GM12865 (cell line): ENCODE measurements at regions not wholly inside any gene's neighbourhood (a gene's known extent, or its start where the extent isn't known, plus 50 kb on each side); places are given as distances from the start of the nearest gene placed in this dataset.

Source experiments
- DNase-seq: peaks from one replicate; pipeline ENCODE4 v3.0.0; 2010; ENCODE audit warnings: low read depth
- H3K4me3 ChIP-seq: 2 replicates; pipeline ENCODE4 v1.5.1; 2011; ENCODE audit warnings: mild to moderate bottlenecking, low read depth, low read length, control low read depth
- TF ChIP-seq, protein P1 (sequence below): IDR thresholded peaks from 2 replicates; pipeline ENCODE4 v1.5.1; 2011; ENCODE audit warnings: low read length, control low read depth, low read depth, inconsistent platforms; ENCODE audit not compliant: insufficient read depth; ENCODE audit errors: missing control alignments

DNA sequence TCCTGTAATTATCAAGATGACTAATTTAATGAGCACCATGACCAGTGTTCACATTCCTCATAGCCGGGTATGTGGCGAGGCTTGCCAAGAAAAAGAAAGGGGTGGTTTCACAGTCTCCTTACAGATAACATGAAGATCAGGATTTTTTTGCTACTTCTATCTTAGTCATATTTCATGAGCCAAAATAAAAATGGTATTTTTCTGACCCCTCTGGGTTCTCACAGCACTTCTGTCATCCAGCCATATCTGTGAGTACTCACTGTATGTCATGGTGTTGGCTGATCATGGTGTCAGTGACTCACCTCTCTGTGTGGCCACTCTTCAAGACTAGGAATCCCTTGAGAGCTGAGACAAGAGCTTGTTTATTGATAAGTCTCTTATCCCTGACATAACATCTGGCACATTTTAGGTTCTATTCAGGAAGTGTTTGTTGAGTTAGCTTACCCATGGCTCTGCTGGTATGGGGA is 130.5 kb upstream of the LMCD1 start:
- TF ChIP-seq, protein P1, sequence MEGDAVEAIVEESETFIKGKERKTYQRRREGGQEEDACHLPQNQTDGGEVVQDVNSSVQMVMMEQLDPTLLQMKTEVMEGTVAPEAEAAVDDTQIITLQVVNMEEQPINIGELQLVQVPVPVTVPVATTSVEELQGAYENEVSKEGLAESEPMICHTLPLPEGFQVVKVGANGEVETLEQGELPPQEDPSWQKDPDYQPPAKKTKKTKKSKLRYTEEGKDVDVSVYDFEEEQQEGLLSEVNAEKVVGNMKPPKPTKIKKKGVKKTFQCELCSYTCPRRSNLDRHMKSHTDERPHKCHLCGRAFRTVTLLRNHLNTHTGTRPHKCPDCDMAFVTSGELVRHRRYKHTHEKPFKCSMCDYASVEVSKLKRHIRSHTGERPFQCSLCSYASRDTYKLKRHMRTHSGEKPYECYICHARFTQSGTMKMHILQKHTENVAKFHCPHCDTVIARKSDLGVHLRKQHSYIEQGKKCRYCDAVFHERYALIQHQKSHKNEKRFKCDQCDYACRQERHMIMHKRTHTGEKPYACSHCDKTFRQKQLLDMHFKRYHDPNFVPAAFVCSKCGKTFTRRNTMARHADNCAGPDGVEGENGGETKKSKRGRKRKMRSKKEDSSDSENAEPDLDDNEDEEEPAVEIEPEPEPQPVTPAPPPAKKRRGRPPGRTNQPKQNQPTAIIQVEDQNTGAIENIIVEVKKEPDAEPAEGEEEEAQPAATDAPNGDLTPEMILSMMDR = no peak
- no peak overlapping the region for H3K4me3 ChIP-seq
- DNase-seq = no peak

DNA sequence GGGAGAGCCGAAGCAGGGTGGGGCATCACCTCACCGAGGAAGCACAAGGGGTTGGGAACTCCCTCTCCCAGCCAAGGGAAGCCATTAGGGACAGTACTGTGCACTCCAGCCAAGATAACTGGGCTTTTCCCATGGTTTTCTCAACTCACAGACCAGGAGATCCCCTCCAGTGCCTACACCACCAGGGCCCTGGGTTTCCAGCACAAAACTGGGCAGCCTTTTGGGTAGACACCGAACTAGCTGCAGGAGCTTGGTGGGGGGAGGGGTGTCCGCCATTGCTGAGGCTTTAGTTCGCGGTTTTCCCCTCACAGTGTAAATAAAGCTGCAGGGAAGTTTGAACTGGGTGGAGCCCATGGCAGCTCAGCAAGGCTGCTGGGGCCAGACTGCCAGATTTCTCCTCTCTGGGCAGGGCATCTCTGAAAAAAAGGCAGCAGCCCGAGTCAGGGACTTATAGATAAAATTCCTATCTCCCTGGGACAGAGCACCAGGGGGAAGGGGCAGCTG is 129.6 kb upstream of the LMCD1 start:
- TF ChIP-seq, protein P1 = no peak

GRCh38 chr3:8380904-8381704 is 120.5 kb upstream of the LMCD1 start:
- H3K4me3 ChIP-seq = no peak overlapping the region
- DNase-seq = no peak
- TF ChIP-seq, protein P1 = no peak

More for the DNA sequence above, 129.6 kb upstream of the LMCD1 start:
- H3K4me3 ChIP-seq = no peak overlapping the region
- no peak for DNase-seq

DNA sequence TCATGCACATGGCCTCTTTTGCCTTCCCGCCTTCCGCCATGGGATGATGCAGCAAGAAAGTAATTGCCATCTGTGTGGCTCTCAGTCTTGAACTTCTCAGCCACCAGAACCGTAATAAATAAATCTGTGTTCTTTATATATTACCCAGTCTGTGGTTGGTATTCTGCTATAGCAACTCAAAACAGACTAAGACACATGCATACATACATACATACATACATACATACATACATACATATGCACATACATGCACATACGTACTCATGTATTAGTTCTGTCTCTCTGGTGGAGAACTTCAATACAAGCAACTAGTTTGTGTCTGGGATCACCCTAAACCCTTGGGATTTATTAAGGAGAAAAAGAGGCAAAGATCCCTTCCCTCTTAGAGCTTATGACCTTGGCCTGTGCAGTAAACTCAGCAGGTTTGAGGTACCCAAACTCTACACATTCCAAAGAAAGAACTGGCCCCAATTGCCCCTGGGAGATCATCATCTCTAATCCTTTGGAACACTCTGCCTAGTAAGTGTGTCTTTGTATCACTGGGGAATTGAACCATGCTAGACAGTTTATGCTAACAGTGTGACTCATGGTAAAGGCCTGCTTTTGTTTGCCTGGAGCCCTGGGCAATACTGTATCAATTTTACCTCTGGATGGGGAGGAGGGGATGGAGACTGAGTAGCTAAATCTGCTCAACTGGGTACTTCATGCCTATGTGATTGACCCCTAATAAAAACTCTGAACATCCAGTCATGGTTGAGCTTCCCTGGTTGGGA is 115.6 kb upstream of the LMCD1 start:
- DNase-seq = no peak
- no peak overlapping the region for H3K4me3 ChIP-seq
- TF ChIP-seq, protein P1 = no peak

DNA sequence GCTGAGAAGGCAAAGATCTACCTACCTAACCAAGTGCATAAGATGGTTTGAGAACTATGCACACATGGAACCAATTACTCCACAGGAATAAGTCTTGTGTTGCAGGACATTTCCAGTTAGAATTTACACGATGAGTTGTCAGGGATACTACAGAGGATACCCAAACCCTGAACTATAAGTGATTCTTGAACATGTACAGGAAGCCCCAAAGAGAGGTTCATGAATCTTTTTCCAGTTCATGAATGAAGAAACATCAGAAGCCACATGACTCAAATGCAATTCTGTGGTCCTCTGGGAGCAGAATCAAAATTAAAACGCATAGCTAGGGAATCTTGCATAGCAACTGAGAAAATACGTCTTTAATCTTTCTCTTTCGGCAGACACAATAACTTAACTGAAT is 114.1 kb upstream of the LMCD1 start:
- TF ChIP-seq, protein P1 = no peak
- H3K4me3 ChIP-seq = no peak overlapping the region
- no peak for DNase-seq

- no peak for DNase-seq
- H3K4me3 ChIP-seq = no peak overlapping the region
- TF ChIP-seq, protein P1 = no peak
These were observed 101.9 kb upstream of the LMCD1 start for GRCh38 chr3:8399686-8400085.
